ENCODE measurements at regions not wholly inside any gene's neighbourhood (a gene's known extent, or its start where the extent isn't known, plus 50 kb on each side); places are given as distances from the start of the nearest gene placed in this dataset.

- no peaks in the 10 kb centered on the region for H3K4me1 ChIP-seq
- no peaks in the 10 kb centered on the region for H3K9me3 ChIP-seq
- TF ChIP-seq CTCF (IDR thresholded peaks at IDR 0.05) = no peak
- DNase-seq (ENCODE audit: low spot score) = no peak
- no peaks in the 10 kb centered on the region for H3K36me3 ChIP-seq
- no peaks in the 10 kb centered on the region for H3K27me3 ChIP-seq
- no peak overlapping the region for H3K4me3 ChIP-seq
- no peak overlapping the region for H3K27ac ChIP-seq
These were observed 941.0 kb downstream of the KCNJ2 start for GRCh38 chr17:71110326-71110725.

- Histone ChIP-seq H3K4me3 (no peak overlapping the region), H3K4me1 (no peaks in the 10 kb centered on the region), H3K27ac (no peak overlapping the region), H3K27me3 (no peaks in the 10 kb centered on the region), H3K36me3 (no peaks in the 10 kb centered on the region), H3K9me3 (no peaks in the 10 kb centered on the region)
- TF ChIP-seq CTCF (IDR thresholded peaks at IDR 0.05) = no peak
- no peak for DNase-seq (ENCODE audit: low spot score)
These were observed 942.1 kb downstream of the KCNJ2 start for GRCh38 chr17:71111460-71111859.

- TF ChIP-seq CTCF (IDR thresholded peaks at IDR 0.05) = no peak
- no peaks in the 10 kb centered on the region for H3K4me1 ChIP-seq
- H3K4me3 ChIP-seq = no peak overlapping the region
- no peaks in the 10 kb centered on the region for H3K36me3 ChIP-seq
- H3K9me3 ChIP-seq = no peaks in the 10 kb centered on the region
- no peak for DNase-seq (ENCODE audit: low spot score)
- no peaks in the 10 kb centered on the region for H3K27me3 ChIP-seq
- H3K27ac ChIP-seq = no peak overlapping the region
These were observed 942.6 kb downstream of the KCNJ2 start for GRCh38 chr17:71111934-71112333.

GRCh38 chr17:71113347-71113746, 944.0 kb downstream of the KCNJ2 start:
- Histone ChIP-seq H3K9me3 (no peaks in the 10 kb centered on the region), H3K4me1 (no peaks in the 10 kb centered on the region), H3K36me3 (no peaks in the 10 kb centered on the region), H3K27ac (no peak overlapping the region), H3K27me3 (no peaks in the 10 kb centered on the region), H3K4me3 (no peak overlapping the region)
- no peak for TF ChIP-seq CTCF (IDR thresholded peaks at IDR 0.05)
- DNase-seq (ENCODE audit: low spot score) = no peak

GRCh38 chr17:71114911-71115668, 945.8 kb downstream of the KCNJ2 start:
- DNase-seq (ENCODE audit: low spot score) = no peak
- Histone ChIP-seq H3K27me3 (no peaks in the 10 kb centered on the region), H3K36me3 (no peaks in the 10 kb centered on the region), H3K4me3 (no peak overlapping the region), H3K4me1 (no peaks in the 10 kb centered on the region), H3K27ac (no peak overlapping the region), H3K9me3 (no peaks in the 10 kb centered on the region)
- no peak for TF ChIP-seq CTCF (IDR thresholded peaks at IDR 0.05)

GRCh38 chr17:71115669-71115972, 946.3 kb downstream of the KCNJ2 start:
- Histone ChIP-seq H3K27me3 (no peaks in the 10 kb centered on the region), H3K9me3 (no peaks in the 10 kb centered on the region), H3K27ac (no peak overlapping the region), H3K4me1 (no peaks in the 10 kb centered on the region), H3K36me3 (no peaks in the 10 kb centered on the region), H3K4me3 (no peak overlapping the region)
- TF ChIP-seq CTCF (IDR thresholded peaks at IDR 0.05) = no peak
- no peak for DNase-seq (ENCODE audit: low spot score)
